Trophoblast cell (in vitro differentiated cells and primary cell): ENCODE measurements at regions not wholly inside any gene's neighbourhood (a gene's known extent, or its start where the extent isn't known, plus 50 kb on each side); places are given as distances from the start of the nearest gene placed in this dataset.

Source experiments
- DNase-seq, 2 donors: peaks; one replicate each; pipeline ENCODE4 v3.0.0-alpha.2; 2016
- H2AFZ ChIP-seq: 2 replicates; pipeline ENCODE4 v1.6.1; 2013; ENCODE audit warnings: low read length, moderate library complexity, mild to moderate bottlenecking; ENCODE audit not compliant: insufficient read depth, poor library complexity
- H2AK5ac ChIP-seq: 2 replicates; pipeline ENCODE4 v1.6.1; 2013; ENCODE audit warnings: mild to moderate bottlenecking, low read length
- H2BK120ac ChIP-seq: 2 replicates; pipeline ENCODE4 v1.6.1; 2013; ENCODE audit warnings: low read length, mild to moderate bottlenecking, moderate library complexity; ENCODE audit not compliant: insufficient read depth, poor library complexity
- H2BK12ac ChIP-seq: 2 replicates; pipeline ENCODE4 v1.6.1; 2013; ENCODE audit warnings: mild to moderate bottlenecking, low read length, moderate library complexity
- H2BK5ac ChIP-seq: 2 replicates; pipeline ENCODE4 v1.6.1; 2013; ENCODE audit warnings: low read length, low read depth, moderate library complexity, mild to moderate bottlenecking; ENCODE audit not compliant: poor library complexity
- H3K14ac ChIP-seq: 2 replicates; pipeline ENCODE4 v1.6.1; 2013; ENCODE audit warnings: mild to moderate bottlenecking, low read length
- H3K18ac ChIP-seq: 2 replicates; pipeline ENCODE4 v1.6.1; 2013; ENCODE audit warnings: mild to moderate bottlenecking, low read length
- H3K23ac ChIP-seq: 2 replicates; pipeline ENCODE4 v1.6.1; 2013; ENCODE audit warnings: low read length
- H3K27ac ChIP-seq: 2 replicates; pipeline ENCODE4 v1.5.1; 2013; ENCODE audit warnings: low read depth, mild to moderate bottlenecking, inconsistent platforms, low read length, moderate library complexity
- H3K27me3 ChIP-seq: 2 replicates; pipeline ENCODE4 v1.6.1; 2013; ENCODE audit warnings: inconsistent platforms, mild to moderate bottlenecking, low read length, moderate library complexity; ENCODE audit not compliant: insufficient read depth
- H3K36me3 ChIP-seq, 2 experiments: 1 replicate in 1 of 2; 2 replicates in 1 of 2; pipeline ENCODE4 v1.6.1; 2013; ENCODE audit warnings: low read length in 2 of 2, mild to moderate bottlenecking in 2 of 2, moderate library complexity in 1 of 2; ENCODE audit not compliant: insufficient read depth in 2 of 2, control insufficient read depth in 1 of 2
- H3K4ac ChIP-seq: 2 replicates; pipeline ENCODE4 v1.6.1; 2013; ENCODE audit warnings: low read depth, mild to moderate bottlenecking, low read length, moderate library complexity
- H3K4me1 ChIP-seq, 2 experiments: 1 replicate in 1 of 2; 2 replicates in 1 of 2; pipeline ENCODE4 v1.6.1; 2013; ENCODE audit warnings: low read length in 2 of 2, mild to moderate bottlenecking in 2 of 2, moderate library complexity in 1 of 2; ENCODE audit not compliant: insufficient read depth in 2 of 2, control insufficient read depth in 1 of 2
- H3K4me2 ChIP-seq: 2 replicates; pipeline ENCODE4 v1.6.1; 2013; ENCODE audit warnings: inconsistent platforms, mild to moderate bottlenecking, low read length, moderate library complexity
- H3K4me3 ChIP-seq: 2 replicates; pipeline ENCODE4 v1.5.1; 2013; ENCODE audit warnings: mild to moderate bottlenecking, low read depth, low read length, inconsistent platforms
- H3K79me1 ChIP-seq: one replicate; pipeline ENCODE4 v1.6.1; 2013; ENCODE audit warnings: low read length
- H3K79me2 ChIP-seq: 2 replicates; pipeline ENCODE4 v1.6.1; 2013; ENCODE audit warnings: low read length, mild to moderate bottlenecking; ENCODE audit not compliant: control insufficient read depth, insufficient read depth, poor library complexity
- H3K9ac ChIP-seq: 2 replicates; pipeline ENCODE4 v1.6.1; 2013; ENCODE audit warnings: mild to moderate bottlenecking, low read length
- H3K9me3 ChIP-seq: 2 replicates; pipeline ENCODE4 v1.6.1; 2013; ENCODE audit warnings: low read depth, mild to moderate bottlenecking, control low read depth, inconsistent platforms, low read length; ENCODE audit not compliant: insufficient read depth
- H4K12ac ChIP-seq: 2 replicates; pipeline ENCODE4 v1.6.1; 2013; ENCODE audit warnings: low read depth, mild to moderate bottlenecking, low read length, moderate library complexity
- H4K8ac ChIP-seq: 2 replicates; pipeline ENCODE4 v1.6.1; 2013; ENCODE audit warnings: low read depth, mild to moderate bottlenecking, low read length, moderate library complexity
- H4K91ac ChIP-seq: one replicate; pipeline ENCODE4 v1.6.1; 2013; ENCODE audit warnings: low read depth, mild to moderate bottlenecking, low read length, moderate library complexity
- WGBS: extraction: QIAGEN DNeasy Blood & Tissue Kit; methylation state at CpG from one replicate; pipeline ENCODE4 v1.1.7; 2013; ENCODE audit warnings: missing lambda C conversion rate; ENCODE audit not compliant: insufficient read length, insufficient coverage; ENCODE audit errors: extremely low coverage; 5-methylcytosine and 5-hydroxymethylcytosine counted together

- H3K9ac ChIP-seq, result no peak overlapping the region
- peaks cover 2% of the 10 kb centered on the region for H3K9me3 ChIP-seq
- no peak overlapping the region for H2BK12ac ChIP-seq
- H2AFZ ChIP-seq, result no peak overlapping the region
- no peak overlapping the region for H3K14ac ChIP-seq
- DNase-seq, result peak in 1 of 2 donors; percentile 90
- no peak overlapping the region for H3K27ac ChIP-seq
- no peaks in the 10 kb centered on the region for H3K4me1 ChIP-seq
- H4K12ac ChIP-seq, result no peak overlapping the region
- no peak overlapping the region for H2BK120ac ChIP-seq
- no peak overlapping the region for H4K91ac ChIP-seq
- no peak overlapping the region for H3K4me3 ChIP-seq
- H3K4me2 ChIP-seq, result no peak overlapping the region
- H3K23ac ChIP-seq, result no peak overlapping the region
- H4K8ac ChIP-seq, result no peak overlapping the region
- no peaks in the 10 kb centered on the region for H3K36me3 ChIP-seq
- H3K18ac ChIP-seq, result no peak overlapping the region
- H3K79me2 ChIP-seq, result no peaks in the 10 kb centered on the region
- no peaks in the 10 kb centered on the region for H3K27me3 ChIP-seq
- H3K79me1 ChIP-seq, result no peaks in the 10 kb centered on the region
- no peak overlapping the region for H2BK5ac ChIP-seq
- no CpG with 5 or more reads among the region's 2 CpGs for WGBS
- H3K4ac ChIP-seq, result no peak overlapping the region
- no peak overlapping the region for H2AK5ac ChIP-seq
Measured at GRCh38 chr12:126027825-126028224, 962.6 kb downstream of the AACS start.

- H2BK5ac ChIP-seq, result no peak overlapping the region
- no peaks in the 10 kb centered on the region for H3K4me1 ChIP-seq
- no peaks in the 10 kb centered on the region for H3K36me3 ChIP-seq
- DNase-seq, result no peak
- H3K9ac ChIP-seq, result no peak overlapping the region
- no peak overlapping the region for H3K4me2 ChIP-seq
- no peak overlapping the region for H3K4ac ChIP-seq
- H3K27ac ChIP-seq, result no peak overlapping the region
- H3K79me1 ChIP-seq, result no peaks in the 10 kb centered on the region
- H4K8ac ChIP-seq, result no peak overlapping the region
- no peak overlapping the region for H2AK5ac ChIP-seq
- H2BK12ac ChIP-seq, result no peak overlapping the region
- no peak overlapping the region for H3K18ac ChIP-seq
- H3K14ac ChIP-seq, result no peak overlapping the region
- no peaks in the 10 kb centered on the region for H3K79me2 ChIP-seq
- WGBS, result no CpG with 5 or more reads among the region's 8 CpGs
- peaks cover 2% of the 10 kb centered on the region for H3K9me3 ChIP-seq
- H3K27me3 ChIP-seq, result no peaks in the 10 kb centered on the region
- H3K4me3 ChIP-seq, result no peak overlapping the region
- H2BK120ac ChIP-seq, result no peak overlapping the region
- no peak overlapping the region for H4K12ac ChIP-seq
- no peak overlapping the region for H3K23ac ChIP-seq
- no peak overlapping the region for H2AFZ ChIP-seq
- H4K91ac ChIP-seq, result no peak overlapping the region
Measured at GRCh38 chr12:126030573-126030972, 965.3 kb downstream of the AACS start.

- no peak overlapping the region for H4K8ac ChIP-seq
- no peaks in the 10 kb centered on the region for H3K27me3 ChIP-seq
- no peak overlapping the region for H4K12ac ChIP-seq
Measured at GRCh38 chr12:126033751-126034150, 968.5 kb downstream of the AACS start.

GRCh38 chr12:126036348-126036747 lies 971.1 kb downstream of the AACS start:
- no peaks in the 10 kb centered on the region for H3K9me3 ChIP-seq
- no peak overlapping the region for H3K18ac ChIP-seq
- no peak overlapping the region for H2BK5ac ChIP-seq
- no peak overlapping the region for H3K4ac ChIP-seq
- no peaks in the 10 kb centered on the region for H3K79me2 ChIP-seq
- H4K91ac ChIP-seq, result no peak overlapping the region
- H3K4me1 ChIP-seq, result no peaks in the 10 kb centered on the region
- no peak overlapping the region for H3K27ac ChIP-seq
- no peak overlapping the region for H3K23ac ChIP-seq
- DNase-seq, result peak in 1 of 2 donors; percentile 64
- H2BK12ac ChIP-seq, result no peak overlapping the region
- H3K4me3 ChIP-seq, result no peak overlapping the region
- H2BK120ac ChIP-seq, result no peak overlapping the region
- H4K8ac ChIP-seq, result no peak overlapping the region
- no peak overlapping the region for H3K4me2 ChIP-seq
- H3K27me3 ChIP-seq, result no peaks in the 10 kb centered on the region
- no peak overlapping the region for H2AK5ac ChIP-seq
- H2AFZ ChIP-seq, result no peak overlapping the region
- no peaks in the 10 kb centered on the region for H3K36me3 ChIP-seq
- H3K79me1 ChIP-seq, result no peaks in the 10 kb centered on the region
- H3K14ac ChIP-seq, result no peak overlapping the region
- no peak overlapping the region for H3K9ac ChIP-seq
- no peak overlapping the region for H4K12ac ChIP-seq

More at GRCh38 chr12:126033751-126034150, 968.5 kb downstream of the AACS start:
- no peak overlapping the region for H3K4me3 ChIP-seq
- peak; percentile 73 to 93 for DNase-seq
- H3K4me2 ChIP-seq, result no peak overlapping the region
- no peak overlapping the region for H3K14ac ChIP-seq
- H2AK5ac ChIP-seq, result no peak overlapping the region
- no peak overlapping the region for H3K9ac ChIP-seq
- no peaks in the 10 kb centered on the region for H3K79me2 ChIP-seq
- no CpG with 5 or more reads among the region's 3 CpGs for WGBS
- no peak overlapping the region for H3K18ac ChIP-seq
- H2AFZ ChIP-seq, result no peak overlapping the region
- peaks cover 2% of the 10 kb centered on the region for H3K9me3 ChIP-seq
- H2BK120ac ChIP-seq, result no peak overlapping the region
- no peak overlapping the region for H4K91ac ChIP-seq
- no peaks in the 10 kb centered on the region for H3K79me1 ChIP-seq
- H2BK5ac ChIP-seq, result no peak overlapping the region
- H2BK12ac ChIP-seq, result no peak overlapping the region
- no peak overlapping the region for H3K23ac ChIP-seq
- no peaks in the 10 kb centered on the region for H3K36me3 ChIP-seq
- H3K4me1 ChIP-seq, result no peaks in the 10 kb centered on the region
- H3K4ac ChIP-seq, result no peak overlapping the region
- H3K27ac ChIP-seq, result no peak overlapping the region
